Endodermal cell (in vitro differentiated cells): ENCODE measurements at regions not wholly inside any gene's neighbourhood (a gene's known extent, or its start where the extent isn't known, plus 50 kb on each side); places are given as distances from the start of the nearest gene placed in this dataset.
"Not testable (repeated sequence)": the region's sequence is repeated elsewhere in the genome, so short reads cannot be mapped to it uniquely, and the experiment has no call there.

Experiments used
- DNase-seq: peaks from one replicate; pipeline ENCODE4 v3.0.0-alpha.2; 2017
- H3K27ac ChIP-seq: 2 replicates; pipeline ENCODE4 v1.5.1; 2013; ENCODE audit warnings: mild to moderate bottlenecking, low read depth, low read length, moderate library complexity
- H3K27me3 ChIP-seq: 2 replicates; pipeline ENCODE4 v1.6.1; 2013; ENCODE audit warnings: mild to moderate bottlenecking, low read length, moderate library complexity; ENCODE audit not compliant: insufficient read depth, control insufficient read depth, poor library complexity, severe bottlenecking
- H3K36me3 ChIP-seq: 2 replicates; pipeline ENCODE4 v1.7.0; 2013; ENCODE audit warnings: mild to moderate bottlenecking, low read length, moderate library complexity; ENCODE audit not compliant: control insufficient read depth, insufficient read depth
- H3K4me1 ChIP-seq: one replicate; pipeline ENCODE4 v1.7.0; 2013; ENCODE audit warnings: low read length; ENCODE audit not compliant: control insufficient read depth, insufficient read depth
- H3K4me3 ChIP-seq: 2 replicates; pipeline ENCODE4 v1.5.1; 2013; ENCODE audit warnings: mild to moderate bottlenecking, low read length, moderate library complexity
- H3K9ac ChIP-seq: 2 replicates; pipeline ENCODE4 v1.6.1; 2013; ENCODE audit warnings: mild to moderate bottlenecking, low read length, moderate library complexity; ENCODE audit not compliant: poor library complexity, severe bottlenecking; ENCODE audit errors: extremely low read depth
- H3K9me3 ChIP-seq: 2 replicates; pipeline ENCODE4 v1.6.1; 2013; ENCODE audit warnings: mild to moderate bottlenecking, low read length, moderate library complexity; ENCODE audit not compliant: control insufficient read depth
- H3K27ac Mint-ChIP-seq: 2 replicates; pipeline ENCODE4 v1.8.0; 2020; ENCODE audit warnings: mixed read lengths
- H3K27me3 Mint-ChIP-seq: 2 replicates; pipeline ENCODE4 v1.8.0; 2021; ENCODE audit warnings: mild to moderate bottlenecking, mixed read lengths; ENCODE audit not compliant: insufficient read depth
- H3K36me3 Mint-ChIP-seq: 2 replicates; pipeline ENCODE4 v1.8.0; 2020; ENCODE audit warnings: low read depth, mixed read lengths
- H3K4me1 Mint-ChIP-seq: 2 replicates; pipeline ENCODE4 v1.8.0; 2020; ENCODE audit warnings: mixed read lengths
- H3K4me3 Mint-ChIP-seq: 2 replicates; pipeline ENCODE4 v1.8.0; 2020; ENCODE audit warnings: mild to moderate bottlenecking, moderate library complexity, mixed read lengths
- H3K9me3 Mint-ChIP-seq: 2 replicates; pipeline ENCODE4 v1.8.0; 2020; ENCODE audit warnings: mild to moderate bottlenecking, mixed read lengths
- WGBS, 2 experiments: methylation state at CpG; one replicate each; pipeline versions ENCODE4 v1.1.5 to v1.1.7; 2013; ENCODE audit warnings: missing lambda C conversion rate in 2 of 2, mixed read lengths in 1 of 2; ENCODE audit not compliant: insufficient coverage in 1 of 2, insufficient read length in 1 of 2; 5-methylcytosine and 5-hydroxymethylcytosine counted together
- TF ChIP-seq, protein P1 (sequence below): fragments of 200-600 bp; sonication (generic); conservative IDR thresholded peaks from 2 replicates; pipeline ENCODE4 v1.5.0; 2021; ENCODE audit warnings: antibody characterized with exemption, mild to moderate bottlenecking

DNA sequence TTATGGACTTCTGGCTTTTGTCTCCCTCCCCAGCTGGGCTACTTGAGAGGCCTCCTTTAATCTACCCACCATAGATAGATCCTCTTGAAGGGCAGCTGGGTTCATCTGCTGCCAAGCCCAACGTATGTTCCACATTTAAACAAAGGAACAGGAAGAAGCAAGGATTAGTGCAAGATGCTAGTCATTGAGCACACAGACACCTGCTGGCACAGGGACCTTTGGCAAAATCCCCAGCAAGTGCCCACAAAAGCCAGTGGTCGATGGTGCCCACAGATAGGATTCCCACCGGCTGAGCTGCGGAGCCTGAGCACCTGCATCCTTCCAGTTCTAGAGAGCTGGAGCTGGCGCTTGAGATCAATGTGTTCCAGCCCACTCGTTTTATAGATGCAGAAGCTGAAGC lies 57.7 kb upstream of the SHB start:
- Mint-ChIP-seq H3K4me3 (no peak overlapping the region), H3K36me3 (no peaks in the 10 kb centered on the region), H3K4me1 (peaks cover 10% of the 10 kb centered on the region), H3K9me3 (no peaks in the 10 kb centered on the region), H3K27me3 (peaks cover 2% of the 10 kb centered on the region), H3K27ac (no peak overlapping the region)
- H3K4me3 ChIP-seq: no peak overlapping the region
- no peak for DNase-seq
- H3K9ac ChIP-seq: no peak overlapping the region
- no peaks in the 10 kb centered on the region for H3K36me3 ChIP-seq
- no peak overlapping the region for H3K27ac ChIP-seq
- 83 to 95% methylated on average over 6 of the region's 6 CpGs for WGBS, 2 experiments
- H3K9me3 ChIP-seq: no peaks in the 10 kb centered on the region
- no peaks in the 10 kb centered on the region for H3K4me1 ChIP-seq
- TF ChIP-seq, protein P1, sequence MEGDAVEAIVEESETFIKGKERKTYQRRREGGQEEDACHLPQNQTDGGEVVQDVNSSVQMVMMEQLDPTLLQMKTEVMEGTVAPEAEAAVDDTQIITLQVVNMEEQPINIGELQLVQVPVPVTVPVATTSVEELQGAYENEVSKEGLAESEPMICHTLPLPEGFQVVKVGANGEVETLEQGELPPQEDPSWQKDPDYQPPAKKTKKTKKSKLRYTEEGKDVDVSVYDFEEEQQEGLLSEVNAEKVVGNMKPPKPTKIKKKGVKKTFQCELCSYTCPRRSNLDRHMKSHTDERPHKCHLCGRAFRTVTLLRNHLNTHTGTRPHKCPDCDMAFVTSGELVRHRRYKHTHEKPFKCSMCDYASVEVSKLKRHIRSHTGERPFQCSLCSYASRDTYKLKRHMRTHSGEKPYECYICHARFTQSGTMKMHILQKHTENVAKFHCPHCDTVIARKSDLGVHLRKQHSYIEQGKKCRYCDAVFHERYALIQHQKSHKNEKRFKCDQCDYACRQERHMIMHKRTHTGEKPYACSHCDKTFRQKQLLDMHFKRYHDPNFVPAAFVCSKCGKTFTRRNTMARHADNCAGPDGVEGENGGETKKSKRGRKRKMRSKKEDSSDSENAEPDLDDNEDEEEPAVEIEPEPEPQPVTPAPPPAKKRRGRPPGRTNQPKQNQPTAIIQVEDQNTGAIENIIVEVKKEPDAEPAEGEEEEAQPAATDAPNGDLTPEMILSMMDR: no peak
- H3K27me3 ChIP-seq: peaks cover 18% of the 10 kb centered on the region

DNA sequence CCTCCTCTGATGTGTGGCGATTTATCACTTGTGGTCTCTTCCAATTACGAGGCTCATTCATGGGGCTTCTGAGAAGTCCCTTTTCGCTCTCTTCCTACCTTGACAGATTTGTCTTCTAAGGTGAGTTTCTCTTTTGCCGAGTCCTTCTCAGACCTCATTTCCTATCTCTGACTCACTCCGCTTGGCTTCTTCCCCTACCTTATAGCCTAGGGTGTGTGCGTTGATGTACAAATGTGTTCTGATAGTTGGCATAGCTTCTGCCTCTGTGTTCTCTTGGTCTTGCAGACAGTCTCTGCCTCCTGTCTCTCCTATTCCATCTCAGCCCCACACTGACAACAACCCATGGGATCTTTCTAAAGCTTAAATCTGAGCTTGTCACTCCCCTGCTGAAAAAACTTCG lies 56.9 kb upstream of the SHB start:
- no peaks in the 10 kb centered on the region for H3K9me3 Mint-ChIP-seq
- peaks cover 18% of the 10 kb centered on the region for H3K27me3 ChIP-seq
- H3K4me1 Mint-ChIP-seq: peaks cover 7% of the 10 kb centered on the region
- H3K27me3 Mint-ChIP-seq: peaks cover 8% of the 10 kb centered on the region
- no peak overlapping the region for H3K9ac ChIP-seq
- H3K4me1 ChIP-seq: no peaks in the 10 kb centered on the region
- WGBS, 2 experiments: 94% methylated on average over 5 to 6 of the region's 7 CpGs
- TF ChIP-seq, protein P1: no peak
- H3K27ac Mint-ChIP-seq: no peak overlapping the region
- H3K36me3 Mint-ChIP-seq: no peaks in the 10 kb centered on the region
- no peak overlapping the region for H3K4me3 ChIP-seq
- H3K9me3 ChIP-seq: no peaks in the 10 kb centered on the region
- no peak overlapping the region for H3K4me3 Mint-ChIP-seq
- H3K36me3 ChIP-seq: no peaks in the 10 kb centered on the region
- no peak for DNase-seq
- H3K27ac ChIP-seq: no peak overlapping the region

DNA sequence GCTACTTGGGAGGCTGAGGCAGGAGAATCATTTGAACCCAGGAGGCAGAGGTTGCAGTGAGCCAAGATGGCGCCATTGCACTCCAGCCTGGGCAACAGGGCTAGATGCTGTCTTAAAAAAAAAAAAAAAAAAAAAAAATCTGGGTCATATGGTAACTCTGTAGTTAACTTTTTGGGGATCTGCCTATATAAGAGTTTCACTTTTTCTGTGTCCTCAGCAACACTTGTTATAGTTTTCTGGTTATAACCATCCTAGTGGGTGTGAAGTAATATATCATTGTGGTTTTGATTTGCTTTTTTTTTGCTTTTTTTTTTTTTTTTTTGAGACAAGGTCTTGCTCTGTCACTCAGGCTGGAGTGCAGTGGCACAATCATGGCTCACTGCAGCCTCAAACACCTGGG lies 54.3 kb upstream of the SHB start:
- peaks cover 23% of the 10 kb centered on the region for H3K27me3 ChIP-seq
- H3K36me3 Mint-ChIP-seq, H3K4me1 Mint-ChIP-seq, H3K9me3 Mint-ChIP-seq, H3K4me3 ChIP-seq, H3K9ac ChIP-seq, H3K27ac Mint-ChIP-seq, H3K36me3 ChIP-seq, H3K4me1 ChIP-seq, H3K27ac ChIP-seq, H3K9me3 ChIP-seq, H3K4me3 Mint-ChIP-seq, DNase-seq: not testable (repeated sequence)
- peaks cover 15% of the 10 kb centered on the region for H3K27me3 Mint-ChIP-seq
- WGBS, 2 experiments: 88% methylated on average over 1 of the region's 1 CpG; no CpG with 5 or more reads in 1 of the 2 experiments

DNA sequence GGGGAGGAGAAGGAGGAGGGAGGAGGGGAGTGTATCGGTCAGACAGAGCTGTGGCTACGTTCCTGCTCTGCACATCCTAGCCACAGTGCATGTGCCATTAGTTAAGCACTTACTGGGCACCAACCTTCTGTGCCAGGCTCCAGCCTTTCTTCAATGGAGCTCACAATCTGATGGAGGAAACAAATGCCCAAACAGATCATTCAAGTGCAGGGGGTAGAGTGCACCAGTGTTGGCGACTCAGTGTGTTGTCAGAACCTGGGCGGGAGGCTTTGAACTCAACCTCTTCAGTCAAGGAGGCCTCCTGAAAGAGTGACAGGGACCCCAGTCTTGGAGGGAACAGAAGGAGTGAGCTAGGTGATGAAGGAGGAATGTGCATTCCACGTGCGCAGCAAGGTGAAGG lies 51.9 kb upstream of the SHB start:
- peaks cover 9% of the 10 kb centered on the region for H3K27me3 ChIP-seq
- H3K36me3 ChIP-seq: no peaks in the 10 kb centered on the region
- no peaks in the 10 kb centered on the region for H3K36me3 Mint-ChIP-seq
- no peaks in the 10 kb centered on the region for H3K4me1 ChIP-seq
- H3K9me3 ChIP-seq: no peaks in the 10 kb centered on the region
- no peak overlapping the region for H3K9ac ChIP-seq
- no peak overlapping the region for H3K27ac ChIP-seq
- no peak for DNase-seq
- no peak overlapping the region for H3K27ac Mint-ChIP-seq
- WGBS, 2 experiments: 94 to 100% methylated on average over 5 of the region's 6 CpGs
- no peaks in the 10 kb centered on the region for H3K9me3 Mint-ChIP-seq
- H3K27me3 Mint-ChIP-seq: peaks cover 26% of the 10 kb centered on the region
- no peak overlapping the region for H3K4me3 ChIP-seq
- TF ChIP-seq, protein P1: no peak
- H3K4me1 Mint-ChIP-seq: peaks cover 5% of the 10 kb centered on the region
- no peak overlapping the region for H3K4me3 Mint-ChIP-seq
